Stimulated activated CD4-positive, alpha-beta T cell treated with anti-CD3 and anti-CD28 coated beads, TNF-alpha, amount 100 ng/mL, for 4 hours (primary cell): ENCODE measurements at regions not wholly inside any gene's neighbourhood (a gene's known extent, or its start where the extent isn't known, plus 50 kb on each side); places are given as distances from the start of the nearest gene placed in this dataset.
A peak's percentile ranks its signal among the peaks of the same experiment; 100 is the strongest.
"Not testable (repeated sequence)": the region's sequence is repeated elsewhere in the genome, so short reads cannot be mapped to it uniquely, and the experiment has no call there.

Experiments used
- DNase-seq, 3 experiments: peaks; one replicate each; pipeline ENCODE4 v3.0.0-alpha.2; 2020; ENCODE audit warnings: low read depth in 3 of 3

GRCh38 chr14:106802413-106803364, 1276.3 kb downstream of the TMEM121 start:
- DNase-seq = no peak

- DNase-seq = no peak
Measured at GRCh38 chr14:106803379-106803778, 1277.0 kb downstream of the TMEM121 start.

DNA sequence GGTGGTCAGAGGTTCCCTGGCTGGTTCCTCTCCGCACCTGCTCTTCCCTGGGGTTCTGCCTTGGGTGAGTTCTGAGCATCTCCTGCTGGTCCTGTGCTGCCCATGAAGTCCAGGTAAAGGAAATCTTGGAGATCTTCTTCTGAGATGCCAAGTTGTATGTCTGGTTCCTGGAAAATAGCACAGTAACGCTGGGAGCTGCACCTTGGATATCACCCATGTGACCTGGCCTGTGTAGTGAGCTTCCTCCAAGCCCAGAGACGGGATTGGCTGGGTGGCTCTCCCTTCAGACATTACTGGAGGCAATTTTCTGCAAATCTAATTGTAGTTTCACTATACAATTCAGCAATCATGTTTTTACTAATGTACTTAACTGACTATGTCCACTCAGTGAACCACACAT, 1281.1 kb downstream of the TMEM121 start:
- DNase-seq = no peak

GRCh38 chr14:106808458-106808857, 1282.1 kb downstream of the TMEM121 start:
- no peak for DNase-seq

GRCh38 chr14:106808907-106809306, 1282.5 kb downstream of the TMEM121 start:
- no peak for DNase-seq

- no peak for DNase-seq
Measured at GRCh38 chr14:106809615-106810014, 1283.2 kb downstream of the TMEM121 start.

- not testable (repeated sequence) for DNase-seq
Measured at GRCh38 chr14:106810168-106810567, 1283.8 kb downstream of the TMEM121 start.

GRCh38 chr14:106811162-106811561, 1284.8 kb downstream of the TMEM121 start:
- DNase-seq = no peak

DNA sequence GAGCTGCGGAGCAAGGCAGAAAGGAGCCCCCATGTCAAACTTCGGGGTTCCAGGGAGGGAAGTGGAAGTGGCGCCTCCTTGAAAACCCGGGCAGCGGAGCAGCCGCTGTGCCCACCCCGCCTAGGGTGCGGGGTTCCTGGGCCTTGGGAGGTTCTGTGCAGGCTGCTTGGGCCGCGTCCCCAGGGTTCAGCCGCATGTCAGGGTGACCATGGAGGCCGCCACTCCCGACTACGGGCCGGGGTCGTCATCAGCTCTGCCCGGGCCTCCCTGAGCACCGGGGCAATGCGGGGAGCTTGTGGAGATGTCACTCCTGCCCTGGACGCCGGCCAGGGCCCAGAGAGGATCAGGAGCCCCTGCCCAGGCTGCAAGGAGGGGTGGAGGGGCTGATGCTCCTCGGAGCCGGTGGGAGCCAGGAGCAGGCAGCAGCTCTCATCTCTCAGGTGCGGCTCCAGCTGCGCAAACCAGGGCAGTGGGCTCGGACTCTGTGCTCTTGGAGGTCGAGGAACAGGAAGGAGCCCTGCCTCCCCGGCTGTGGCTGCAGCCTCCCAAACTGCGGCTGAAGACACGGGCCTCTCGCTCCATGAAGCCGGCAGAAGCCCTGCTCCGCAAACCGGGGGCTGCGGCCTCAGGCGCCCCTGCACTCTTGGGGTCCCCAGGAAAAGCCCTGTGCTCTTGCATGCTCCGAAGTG, 1286.5 kb downstream of the TMEM121 start:
- DNase-seq = no peak

- no peak for DNase-seq
Measured at GRCh38 chr14:106813477-106813823, 1287.1 kb downstream of the TMEM121 start.

GRCh38 chr14:106820119-106820518, 1293.7 kb downstream of the TMEM121 start:
- no peak for DNase-seq

DNA sequence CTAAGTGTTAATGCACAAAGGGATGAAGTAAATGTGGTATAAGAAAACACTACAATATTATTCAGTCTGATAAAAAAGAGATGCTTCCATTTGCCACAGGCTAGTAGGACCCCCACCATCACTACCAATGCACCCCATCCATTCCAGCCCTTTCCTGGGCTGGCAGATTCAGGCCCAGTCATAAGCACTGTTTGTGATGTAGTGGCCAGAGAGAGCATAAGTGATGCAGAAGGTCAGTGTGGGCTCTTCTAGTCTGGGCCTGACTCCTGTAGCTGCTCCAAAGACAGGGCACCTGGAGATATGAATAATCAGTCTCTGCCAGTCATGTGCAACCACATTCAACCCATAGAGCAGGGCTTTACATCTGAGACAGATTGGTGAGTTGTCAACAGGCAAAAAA, 1294.7 kb downstream of the TMEM121 start:
- no peak for DNase-seq

- DNase-seq = no peak
Measured at GRCh38 chr14:106822905-106823304, 1296.5 kb downstream of the TMEM121 start.

- no peak for DNase-seq
Measured at GRCh38 chr14:106823552-106823951, 1297.2 kb downstream of the TMEM121 start.

GRCh38 chr14:106826833-106827369, 1300.5 kb downstream of the TMEM121 start:
- DNase-seq = no peak

DNA sequence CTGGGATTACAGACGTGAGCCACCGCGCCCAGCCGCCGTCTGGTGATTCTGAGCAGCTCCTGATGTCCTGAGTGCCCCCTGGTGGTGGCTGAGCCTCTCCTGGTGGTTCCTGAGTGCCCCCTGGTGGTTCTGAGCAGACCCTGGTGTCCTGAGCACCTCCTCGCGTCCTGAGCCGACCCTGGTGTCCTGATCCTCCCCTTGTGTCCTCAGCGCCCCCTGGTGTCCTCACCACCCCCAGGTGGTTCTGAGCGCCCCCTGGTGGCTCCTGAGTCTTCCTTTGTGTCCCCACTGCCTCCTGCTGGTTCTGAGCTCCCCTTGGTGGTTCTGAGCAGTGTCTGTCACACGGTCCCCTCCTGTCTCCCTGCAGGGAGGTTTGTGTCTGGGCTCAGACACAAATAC, 1304.9 kb downstream of the TMEM121 start:
- DNase-seq = peak in 1 of 3 experiments; percentile 24

GRCh38 chr14:106837870-106838269, 1311.5 kb downstream of the TMEM121 start:
- no peak for DNase-seq

- no peak for DNase-seq
Measured at GRCh38 chr14:106838991-106839769, 1312.8 kb downstream of the TMEM121 start.

DNA sequence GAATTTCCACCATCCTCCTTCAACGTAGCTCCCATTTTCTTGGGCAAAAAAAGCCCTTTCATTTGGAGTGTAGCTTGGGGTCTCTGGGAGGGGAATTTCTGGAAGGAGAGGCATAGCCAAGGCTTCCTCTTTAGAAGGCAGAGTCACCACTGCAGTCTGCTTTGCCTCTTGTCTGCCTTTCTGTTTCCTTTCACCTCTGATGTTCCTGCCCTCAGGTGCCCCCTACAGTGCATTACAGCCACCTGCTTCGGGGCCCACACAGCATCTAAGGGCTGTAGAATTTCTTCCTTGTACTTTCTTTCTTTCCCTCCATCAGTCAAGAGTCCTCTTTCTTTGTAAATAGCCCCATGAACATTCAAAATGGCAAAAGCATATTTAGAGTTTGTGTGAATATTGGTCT, 1313.9 kb downstream of the TMEM121 start:
- DNase-seq = no peak

DNA sequence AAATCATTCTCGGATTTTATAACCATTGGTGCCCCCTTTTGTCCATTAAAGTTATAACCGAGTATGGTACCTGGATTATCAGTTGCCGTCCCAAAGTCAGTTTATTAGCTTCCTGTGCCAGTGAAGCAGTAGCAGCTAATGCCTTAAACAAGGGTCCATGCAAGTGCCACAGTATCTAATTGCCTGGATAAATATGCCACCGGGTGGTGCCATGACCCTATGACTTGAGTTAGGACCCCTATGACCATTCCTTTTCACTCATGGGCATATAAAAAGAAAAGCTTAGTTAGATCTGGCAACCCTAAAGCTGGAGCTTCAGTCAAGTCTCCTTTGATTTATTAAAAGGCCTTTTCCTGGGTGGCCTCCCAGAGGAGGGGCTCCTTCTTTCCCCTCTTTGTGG, 1314.6 kb downstream of the TMEM121 start:
- no peak for DNase-seq

DNA sequence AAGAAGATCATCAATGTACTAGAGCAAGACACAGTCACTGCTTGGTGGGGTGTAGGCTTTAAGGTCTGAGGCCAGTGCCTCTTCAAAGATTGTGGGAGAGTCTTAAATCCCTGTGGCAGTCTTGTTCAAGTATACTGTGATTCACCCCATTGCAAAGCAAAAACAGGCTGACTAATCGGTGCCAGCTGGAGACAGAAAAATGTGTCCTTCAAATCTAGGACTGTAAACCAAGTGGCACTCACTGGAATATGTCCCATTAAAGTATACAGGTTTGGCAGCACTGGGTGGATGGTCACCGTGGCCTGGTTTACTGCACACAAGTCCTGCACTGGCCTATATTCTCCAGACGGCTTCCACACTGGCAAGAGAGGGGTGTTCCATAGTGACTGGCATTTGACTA, 1315.3 kb downstream of the TMEM121 start:
- no peak for DNase-seq

DNA sequence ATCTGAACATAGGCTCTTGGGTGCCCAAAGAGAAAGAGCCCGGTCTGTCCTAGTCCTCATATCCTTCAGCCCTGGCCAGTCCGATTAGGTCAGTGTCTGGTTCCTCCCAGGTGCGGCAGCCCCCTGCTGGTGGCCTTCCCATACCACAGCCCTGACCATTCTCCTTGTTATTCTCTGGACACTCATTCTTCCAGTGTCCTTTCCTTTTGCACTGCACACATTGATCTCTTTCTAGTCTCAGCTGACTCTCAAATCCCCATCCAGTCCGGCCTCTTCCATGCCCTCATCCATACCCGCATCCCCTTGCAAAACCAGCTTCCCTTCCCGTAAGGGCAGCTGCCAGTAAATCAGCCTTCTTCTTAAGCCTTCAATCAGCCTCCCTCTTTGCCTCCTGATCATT, 1316.3 kb downstream of the TMEM121 start:
- DNase-seq = no peak
